SK-N-MC (cell line): ENCODE measurements at regions not wholly inside any gene's neighbourhood (a gene's known extent, or its start where the extent isn't known, plus 50 kb on each side); places are given as distances from the start of the nearest gene placed in this dataset.

Source experiments
- EZH2 ChIP-seq: fragments of 200-600 bp; sonication (generic); IDR thresholded peaks from one replicate; pipeline ENCODE4 v1.6.1; 2017; ENCODE audit warnings: antibody characterized with exemption
- POLR2AphosphoS5 ChIP-seq: IDR thresholded peaks from 2 replicates; pipeline ENCODE4 v1.6.1; 2012; ENCODE audit warnings: mild to moderate bottlenecking, low read depth, low read length, borderline replicate concordance

GRCh38 chr4:171612907-171613306, 200.3 kb upstream of the GALNTL6 start:
- TF ChIP-seq EZH2 (no peak), POLR2AphosphoS5 (no peak)
